Muscle of leg (tissue), 3 donors: ENCODE measurements at regions not wholly inside any gene's neighbourhood (a gene's known extent, or its start where the extent isn't known, plus 50 kb on each side); places are given as distances from the start of the nearest gene placed in this dataset.

Source experiments
- DNase-seq: peaks from one replicate; pipeline ENCODE4 v3.0.0; 2013
- H3K27ac ChIP-seq: one replicate; pipeline ENCODE4 v1.5.1; 2013; ENCODE audit warnings: mild to moderate bottlenecking, low read length, control low read depth
- H3K27me3 ChIP-seq: one replicate; pipeline ENCODE4 v1.6.1; 2013; ENCODE audit warnings: low read length; ENCODE audit not compliant: control insufficient read depth, insufficient read depth
- H3K36me3 ChIP-seq: one replicate; pipeline ENCODE4 v1.6.1; 2013; ENCODE audit warnings: low read length; ENCODE audit not compliant: control insufficient read depth, insufficient read depth
- H3K4me1 ChIP-seq: one replicate; pipeline ENCODE4 v1.6.1; 2013; ENCODE audit warnings: low read length; ENCODE audit not compliant: control insufficient read depth, insufficient read depth
- H3K4me3 ChIP-seq: one replicate; pipeline ENCODE4 v1.5.1; 2013; ENCODE audit warnings: low read length, control low read depth
- H3K9me3 ChIP-seq: replicated peaks from 2 replicates; pipeline ENCODE4 v1.6.1; 2013; ENCODE audit warnings: low read depth, low read length; ENCODE audit not compliant: control insufficient read depth
- WGBS: methylation state at CpG from one replicate; pipeline ENCODE4 v1.1.5; 2013; ENCODE audit warnings: missing lambda C conversion rate; ENCODE audit not compliant: insufficient coverage; 5-methylcytosine and 5-hydroxymethylcytosine counted together

DNA sequence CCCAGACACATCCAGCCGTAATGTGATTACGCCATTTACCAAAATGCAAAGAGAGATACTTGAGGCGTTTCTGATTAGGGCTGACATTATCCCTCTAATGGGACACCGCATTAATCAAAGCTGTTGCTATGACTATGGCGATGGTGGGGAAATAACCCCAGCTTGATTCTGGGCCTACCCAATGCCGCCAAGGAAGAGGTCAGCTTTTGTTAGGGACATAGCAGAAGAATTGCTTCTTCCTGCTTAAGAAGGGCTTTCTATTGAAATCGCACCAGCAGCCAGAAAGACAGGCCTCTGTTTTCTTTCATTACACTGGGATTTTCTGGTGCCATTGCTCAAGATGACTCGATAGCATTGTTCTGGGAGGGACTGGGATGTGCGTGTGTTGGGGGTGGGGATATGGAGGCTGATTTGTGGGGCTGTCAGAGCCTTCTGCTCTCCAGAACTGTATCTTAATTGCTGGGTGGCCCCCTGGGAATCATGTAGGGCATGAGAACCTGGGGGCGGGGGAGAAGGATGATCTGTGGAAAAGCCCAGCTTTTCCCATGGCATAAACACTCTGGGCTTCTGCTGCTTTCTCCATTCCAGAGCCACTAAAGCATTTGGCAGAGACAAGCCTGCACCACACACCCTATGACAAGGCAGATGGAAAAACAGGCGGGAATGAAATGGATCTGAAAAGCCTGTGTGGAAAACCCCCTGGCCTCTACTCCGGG lies 106.5 kb upstream of the RAD23B start:
- no peaks in the 10 kb centered on the region for H3K27me3 ChIP-seq
- peaks cover 31% of the 10 kb centered on the region for H3K4me1 ChIP-seq
- 69% methylated on average over 10 of the region's 12 CpGs for WGBS
- DNase-seq = peak; percentile 91
- H3K9me3 ChIP-seq = no peaks in the 10 kb centered on the region
- H3K36me3 ChIP-seq = no peaks in the 10 kb centered on the region
- H3K4me3 ChIP-seq = no peak overlapping the region
- peak overlapping the region; percentile 15 for H3K27ac ChIP-seq

DNA sequence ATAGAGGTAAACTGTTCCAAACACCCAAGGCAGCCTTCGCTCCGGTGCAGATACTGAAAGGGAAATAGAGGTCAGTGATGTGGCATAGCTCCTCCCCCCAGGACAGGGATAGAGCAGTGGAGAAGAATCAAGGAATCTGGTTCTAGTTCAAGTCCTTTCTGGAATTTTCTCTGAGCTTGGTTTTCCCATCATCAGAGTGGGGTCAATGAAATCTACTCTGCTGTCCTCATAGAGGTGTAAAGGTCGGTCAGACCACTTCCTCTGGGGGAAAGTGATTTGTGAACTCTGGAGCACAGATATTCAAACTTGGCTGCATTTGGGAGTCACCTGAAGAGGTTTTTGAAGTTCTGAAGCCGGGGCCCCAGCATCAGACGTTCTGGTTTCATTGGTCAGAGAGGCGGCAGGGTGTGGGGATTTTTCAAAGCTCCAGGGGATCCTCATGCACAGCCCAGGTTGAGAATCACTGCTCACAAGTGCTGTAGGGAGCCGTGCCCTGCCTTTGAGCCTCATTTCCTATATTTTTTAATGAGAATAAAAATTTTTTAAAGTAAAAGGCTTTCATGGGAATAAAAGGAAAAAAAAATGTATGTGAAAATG lies 105.7 kb upstream of the RAD23B start:
- Histone ChIP-seq H3K4me1 (peaks cover 31% of the 10 kb centered on the region), H3K27me3 (no peaks in the 10 kb centered on the region), H3K4me3 (no peak overlapping the region), H3K9me3 (peaks cover 5% of the 10 kb centered on the region), H3K27ac (no peak overlapping the region), H3K36me3 (no peaks in the 10 kb centered on the region)
- WGBS = 47% methylated on average over 3 of the region's 7 CpGs
- DNase-seq = no peak

DNA sequence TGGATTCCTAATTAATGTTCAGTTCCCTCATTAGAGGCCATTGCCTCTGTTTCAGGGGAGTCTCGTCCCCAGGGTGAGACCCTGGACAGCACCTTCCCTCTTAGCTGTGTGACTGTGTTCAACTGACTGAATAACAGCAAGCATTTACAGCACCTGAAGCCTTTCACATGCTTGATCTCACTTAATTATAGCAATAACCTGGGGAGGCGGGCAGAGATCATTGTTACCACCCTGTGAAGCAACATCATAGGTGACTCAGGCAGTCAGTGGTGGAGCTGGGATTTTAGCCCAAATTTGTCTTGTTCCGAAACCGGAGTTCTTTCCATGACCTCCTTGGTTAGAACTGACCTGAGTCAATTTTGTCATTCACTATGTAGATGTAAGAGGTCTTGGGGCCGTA lies 105.2 kb upstream of the RAD23B start:
- 89% methylated on average over 1 of the region's 5 CpGs for WGBS
- DNase-seq = no peak
- H3K4me1 ChIP-seq = peaks cover 31% of the 10 kb centered on the region
- no peak overlapping the region for H3K27ac ChIP-seq
- no peaks in the 10 kb centered on the region for H3K27me3 ChIP-seq
- peaks cover 6% of the 10 kb centered on the region for H3K9me3 ChIP-seq
- H3K36me3 ChIP-seq = no peaks in the 10 kb centered on the region
- H3K4me3 ChIP-seq = no peak overlapping the region

DNA sequence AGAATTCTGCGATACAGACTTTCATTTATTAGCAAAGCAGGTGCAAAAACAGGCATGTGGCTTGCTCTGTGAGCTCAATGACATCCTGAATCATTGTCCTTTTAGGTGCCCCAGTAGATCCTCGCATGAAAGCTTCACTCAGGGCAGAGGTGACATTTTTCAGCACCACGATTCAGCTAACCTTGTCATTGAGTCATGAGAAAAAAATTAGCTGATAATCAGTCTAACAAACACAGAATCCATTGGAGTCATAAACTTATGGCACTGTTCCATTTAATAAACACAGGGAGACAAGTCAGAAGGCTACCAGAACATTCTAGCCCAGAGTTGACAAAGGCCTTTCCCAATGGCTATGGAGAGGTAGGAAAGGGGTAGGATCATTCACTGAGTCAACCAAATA lies 104.8 kb upstream of the RAD23B start:
- 85% methylated on average over 2 of the region's 3 CpGs for WGBS
- Histone ChIP-seq H3K4me1 (peaks cover 31% of the 10 kb centered on the region), H3K27ac (no peak overlapping the region), H3K27me3 (no peaks in the 10 kb centered on the region), H3K4me3 (no peak overlapping the region), H3K9me3 (peaks cover 8% of the 10 kb centered on the region), H3K36me3 (no peaks in the 10 kb centered on the region)
- no peak for DNase-seq

DNA sequence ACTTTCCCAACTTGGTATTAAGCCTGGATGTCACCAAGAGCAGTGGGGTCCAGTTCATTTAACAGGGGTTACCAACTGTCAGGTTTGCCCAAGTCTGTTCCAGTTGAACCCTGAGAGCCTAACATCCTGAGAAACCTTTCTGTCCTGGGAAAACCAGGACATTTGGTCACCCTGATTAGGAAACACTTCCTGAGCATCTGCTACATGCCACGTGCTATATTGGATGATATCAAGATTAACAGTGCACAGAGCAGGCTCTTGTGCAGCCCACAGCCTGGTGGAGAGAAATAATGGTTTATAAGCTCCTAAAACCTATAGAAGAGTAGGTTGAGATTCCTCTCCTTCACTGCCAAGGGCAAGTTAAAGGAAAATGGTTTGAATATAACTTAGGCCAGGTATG lies 102.9 kb upstream of the RAD23B start:
- H3K9me3 ChIP-seq = peaks cover 8% of the 10 kb centered on the region
- no peak overlapping the region for H3K4me3 ChIP-seq
- no CpG with 5 or more reads among the region's 1 CpG for WGBS

DNA sequence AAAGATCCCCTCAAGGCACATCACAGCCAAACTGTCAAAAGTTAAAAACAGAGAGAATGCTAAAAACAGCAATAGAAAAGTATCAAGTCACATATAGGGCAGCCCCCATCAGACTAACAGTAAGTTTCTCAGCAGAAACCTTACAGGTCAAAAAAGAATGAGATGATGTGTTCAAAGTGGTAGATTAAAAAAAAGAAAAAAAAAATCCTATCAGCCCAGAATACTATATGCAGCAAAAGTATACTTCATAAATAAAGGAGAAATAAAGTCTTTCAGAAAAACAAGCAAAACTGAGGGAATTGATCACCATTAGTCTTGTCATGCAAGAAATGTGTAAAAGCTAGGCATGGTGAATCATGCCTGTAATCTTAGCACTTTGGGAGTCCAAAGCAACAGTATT lies 99.9 kb upstream of the RAD23B start:
- Histone ChIP-seq H3K27ac (no peak overlapping the region), H3K9me3 (peaks cover 8% of the 10 kb centered on the region), H3K27me3 (no peaks in the 10 kb centered on the region), H3K4me1 (no peaks in the 10 kb centered on the region), H3K36me3 (no peaks in the 10 kb centered on the region), H3K4me3 (no peak overlapping the region)
- DNase-seq = no peak

More for the DNA sequence above, 102.9 kb upstream of the RAD23B start:
- DNase-seq = no peak
- H3K36me3 ChIP-seq = no peaks in the 10 kb centered on the region
- H3K4me1 ChIP-seq = peaks cover 21% of the 10 kb centered on the region
- H3K27me3 ChIP-seq = no peaks in the 10 kb centered on the region
- no peak overlapping the region for H3K27ac ChIP-seq

GRCh38 chr9:107188376-107188775 lies 94.7 kb upstream of the RAD23B start:
- Histone ChIP-seq H3K27me3 (no peaks in the 10 kb centered on the region), H3K27ac (no peak overlapping the region), H3K9me3 (no peaks in the 10 kb centered on the region), H3K4me3 (no peak overlapping the region), H3K4me1 (no peaks in the 10 kb centered on the region), H3K36me3 (no peaks in the 10 kb centered on the region)
- no CpG with 5 or more reads among the region's 1 CpG for WGBS
- no peak for DNase-seq

- H3K4me1 ChIP-seq = no peaks in the 10 kb centered on the region
- H3K27me3 ChIP-seq = no peaks in the 10 kb centered on the region
- no peak overlapping the region for H3K4me3 ChIP-seq
- H3K27ac ChIP-seq = no peak overlapping the region
- WGBS = 28% methylated on average over 3 of the region's 3 CpGs
- peak; percentile 28 for DNase-seq
- no peaks in the 10 kb centered on the region for H3K9me3 ChIP-seq
- no peaks in the 10 kb centered on the region for H3K36me3 ChIP-seq
Observed at GRCh38 chr9:107190061-107190935, 92.8 kb upstream of the RAD23B start.

DNA sequence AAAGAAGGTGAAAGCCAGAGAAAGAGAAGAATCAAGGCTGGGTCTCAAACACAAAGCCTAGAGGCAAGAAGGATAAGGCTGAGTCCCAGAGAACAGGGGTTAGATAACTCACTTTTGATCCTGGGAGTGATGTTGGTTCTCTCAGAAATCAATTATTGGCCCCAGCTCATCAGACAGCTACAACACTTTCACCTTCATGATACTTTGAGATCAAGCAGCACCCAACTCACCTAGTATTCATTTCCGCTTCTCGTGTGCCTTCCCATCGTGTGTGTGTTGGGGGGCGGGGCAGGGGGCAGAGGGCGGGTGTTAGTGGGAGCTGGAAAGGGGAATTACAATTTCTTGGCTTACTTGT lies 92.2 kb upstream of the RAD23B start:
- Histone ChIP-seq H3K4me1 (no peaks in the 10 kb centered on the region), H3K36me3 (no peaks in the 10 kb centered on the region), H3K27ac (no peak overlapping the region), H3K9me3 (no peaks in the 10 kb centered on the region), H3K27me3 (no peaks in the 10 kb centered on the region), H3K4me3 (no peak overlapping the region)
- DNase-seq = no peak
- no CpG with 5 or more reads among the region's 5 CpGs for WGBS

GRCh38 chr9:107193251-107193650 lies 89.8 kb upstream of the RAD23B start:
- WGBS = no CpG with 5 or more reads among the region's 3 CpGs
- Histone ChIP-seq H3K9me3 (no peaks in the 10 kb centered on the region), H3K36me3 (no peaks in the 10 kb centered on the region), H3K27ac (no peak overlapping the region), H3K4me3 (no peak overlapping the region), H3K4me1 (no peaks in the 10 kb centered on the region), H3K27me3 (no peaks in the 10 kb centered on the region)
- no peak for DNase-seq
